ENCODE measurements at regions not wholly inside any gene's neighbourhood (a gene's known extent, or its start where the extent isn't known, plus 50 kb on each side); places are given as distances from the start of the nearest gene placed in this dataset.

- POLR2A ChIA-PET, result no interaction called here
- DNase-seq (no peak), ATAC-seq (ENCODE audit: low read depth) (no peak)
- Histone ChIP-seq H3K4me3 (ENCODE audit: control extremely low read depth in 1 of 5, extremely low read depth in 1 of 5, insufficient read depth in 1 of 5, low read depth in 2 of 5, low read length in 4 of 5) (no peak overlapping the region), H2AFZ (ENCODE audit: insufficient read depth, low read depth, low read length, poor library complexity, severe bottlenecking) (no peak overlapping the region), H3K27me3 (replicated peaks in 1 of 4; ENCODE audit: control extremely low read depth in 1 of 4, control insufficient read depth in 3 of 4, insufficient read depth in 4 of 4, low read length in 3 of 4) (no peaks in the 10 kb centered on the region), H3K9me3 (ENCODE audit: control extremely low read depth in 1 of 3, control insufficient read depth in 2 of 3, insufficient read depth in 1 of 3, low read length in 2 of 3) (no peaks in the 10 kb centered on the region), H3K36me3 (replicated peaks in 1 of 2; ENCODE audit: control extremely low read depth in 1 of 2, control insufficient read depth in 1 of 2, extremely low read depth in 1 of 2, insufficient read depth in 2 of 2, low read length in 1 of 2) (no peaks in the 10 kb centered on the region), H4K20me1 (ENCODE audit: control insufficient read depth, insufficient read depth, low read length, poor library complexity, severe bottlenecking) (no peaks in the 10 kb centered on the region), H3K79me2 (ENCODE audit: control insufficient read depth, insufficient read depth, low read length) (no peaks in the 10 kb centered on the region), H3K4me1 (ENCODE audit: control insufficient read depth in 2 of 2, insufficient read depth in 2 of 2, low read length in 2 of 2) (no peaks in the 10 kb centered on the region), H3K4me2 (replicated peaks; ENCODE audit: low read depth, low read length, poor library complexity, severe bottlenecking) (no peak overlapping the region), H3K27ac (ENCODE audit: low read length in 2 of 2) (no peak overlapping the region), H3K9ac (ENCODE audit: low read length) (no peak overlapping the region)
- no peaks in the 10 kb centered on the region for H3K4me1 Mint-ChIP-seq
- WGBS (ENCODE audit: insufficient coverage), result 87% methylated on average over 2 of the region's 2 CpGs
- TF ChIP-seq EZH2 (IDR thresholded peaks at IDR 0.05; ENCODE audit: borderline replicate concordance, insufficient read depth, low read depth, low read length, poor library complexity, severe bottlenecking), result no peak
- no peak for TF ChIP-seq CTCF (IDR thresholded peaks at IDR 0.05)
- no peak overlapping the region for H3K4me3 Mint-ChIP-seq
- CTCF ChIA-PET, result no interaction called here
- H3K9me3 Mint-ChIP-seq (ENCODE audit: insufficient read depth), result peaks cover 4% of the 10 kb centered on the region
- H3K27ac Mint-ChIP-seq, result no peak overlapping the region
- intact Hi-C loops (cut with micrococcal nuclease), result no loop called here
- no peaks in the 10 kb centered on the region for H3K27me3 Mint-ChIP-seq
Measured at GRCh38 chr6:21333715-21334114, 259.8 kb upstream of the SOX4 start.

DNA sequence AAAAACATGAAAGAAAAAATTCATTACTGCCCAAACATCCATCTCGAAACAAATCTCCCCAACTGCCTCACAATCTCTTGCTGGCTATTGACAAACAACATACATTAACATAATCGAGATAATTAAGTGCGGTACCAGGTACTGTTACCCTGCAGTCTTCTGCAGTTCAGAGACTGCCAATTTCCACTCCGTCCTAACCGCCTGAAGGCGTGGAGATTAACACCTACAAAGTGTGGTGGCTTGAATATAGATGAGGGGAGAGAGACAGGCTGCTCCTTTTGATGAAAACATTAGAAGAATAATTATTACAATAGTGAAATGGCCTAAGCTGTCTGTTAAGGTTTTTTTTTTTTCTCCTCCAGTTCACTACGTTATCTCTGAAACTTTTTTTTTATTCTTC, 258.9 kb upstream of the SOX4 start:
- no peaks in the 10 kb centered on the region for H3K9me3 ChIP-seq (ENCODE audit: control extremely low read depth in 1 of 3, control insufficient read depth in 2 of 3, insufficient read depth in 1 of 3, low read length in 2 of 3)
- no peaks in the 10 kb centered on the region for H3K36me3 ChIP-seq (replicated peaks in 1 of 2; ENCODE audit: control extremely low read depth in 1 of 2, control insufficient read depth in 1 of 2, extremely low read depth in 1 of 2, insufficient read depth in 2 of 2, low read length in 1 of 2)
- TF ChIP-seq CTCF (IDR thresholded peaks at IDR 0.05) (no peak), EZH2 (IDR thresholded peaks at IDR 0.05; ENCODE audit: borderline replicate concordance, insufficient read depth, low read depth, low read length, poor library complexity, severe bottlenecking) (no peak)
- no peak overlapping the region for H2AFZ ChIP-seq (ENCODE audit: insufficient read depth, low read depth, low read length, poor library complexity, severe bottlenecking)
- 92% methylated on average over 3 of the region's 7 CpGs for WGBS (ENCODE audit: insufficient coverage)
- DNase-seq (no peak), ATAC-seq (ENCODE audit: low read depth) (no peak)
- no peaks in the 10 kb centered on the region for H3K27me3 Mint-ChIP-seq
- no peak overlapping the region for H3K4me3 Mint-ChIP-seq
- H3K4me1 Mint-ChIP-seq, result no peaks in the 10 kb centered on the region
- H3K27ac Mint-ChIP-seq, result no peak overlapping the region
- H3K9me3 Mint-ChIP-seq (ENCODE audit: insufficient read depth), result peaks cover 4% of the 10 kb centered on the region
- H3K4me2 ChIP-seq (replicated peaks; ENCODE audit: low read depth, low read length, poor library complexity, severe bottlenecking), result no peak overlapping the region
- H3K4me3 ChIP-seq (ENCODE audit: control extremely low read depth in 1 of 5, extremely low read depth in 1 of 5, insufficient read depth in 1 of 5, low read depth in 2 of 5, low read length in 4 of 5), result no peak overlapping the region
- H3K4me1 ChIP-seq (ENCODE audit: control insufficient read depth in 2 of 2, insufficient read depth in 2 of 2, low read length in 2 of 2), result no peaks in the 10 kb centered on the region
- H3K27me3 ChIP-seq (replicated peaks in 1 of 4; ENCODE audit: control extremely low read depth in 1 of 4, control insufficient read depth in 3 of 4, insufficient read depth in 4 of 4, low read length in 3 of 4), result no peaks in the 10 kb centered on the region
- H3K27ac ChIP-seq (ENCODE audit: low read length in 2 of 2), result no peak overlapping the region
- no peak overlapping the region for H3K9ac ChIP-seq (ENCODE audit: low read length)
- intact Hi-C loops (cut with micrococcal nuclease), result no loop called here
- POLR2A ChIA-PET, result no interaction called here
- no peaks in the 10 kb centered on the region for H3K79me2 ChIP-seq (ENCODE audit: control insufficient read depth, insufficient read depth, low read length)
- H4K20me1 ChIP-seq (ENCODE audit: control insufficient read depth, insufficient read depth, low read length, poor library complexity, severe bottlenecking), result no peaks in the 10 kb centered on the region
- CTCF ChIA-PET, result no interaction called here

All from B cell (primary cell).